ENCODE measurements at regions not wholly inside any gene's neighbourhood (a gene's known extent, or its start where the extent isn't known, plus 50 kb on each side); places are given as distances from the start of the nearest gene placed in this dataset.
"Not testable (repeated sequence)": the region's sequence is repeated elsewhere in the genome, so short reads cannot be mapped to it uniquely, and the experiment has no call there.

DNA sequence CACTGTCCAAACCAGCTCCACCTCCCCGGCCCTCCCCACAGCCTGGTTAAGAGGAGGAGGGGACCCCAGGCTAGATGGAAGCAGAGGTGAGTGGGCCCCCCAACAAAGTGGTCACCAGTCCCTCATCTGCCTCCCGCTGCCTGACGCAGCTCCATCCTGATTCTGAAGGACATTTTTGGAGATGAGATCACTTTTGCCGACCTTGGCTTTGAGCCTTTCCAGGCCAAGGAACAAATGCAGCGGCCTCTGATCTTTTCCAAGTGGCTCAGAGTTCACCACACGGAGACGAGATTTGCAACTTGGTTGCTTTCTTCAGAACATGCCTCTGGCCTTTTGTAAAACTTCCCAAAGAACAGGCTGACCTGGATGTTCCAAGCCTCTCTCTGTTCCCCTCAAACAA is 223.1 kb downstream of the NPHP4 start:
- DNase-seq, result no peak
- intact Hi-C loops (cut with DNase I), result no loop called here

DNA sequence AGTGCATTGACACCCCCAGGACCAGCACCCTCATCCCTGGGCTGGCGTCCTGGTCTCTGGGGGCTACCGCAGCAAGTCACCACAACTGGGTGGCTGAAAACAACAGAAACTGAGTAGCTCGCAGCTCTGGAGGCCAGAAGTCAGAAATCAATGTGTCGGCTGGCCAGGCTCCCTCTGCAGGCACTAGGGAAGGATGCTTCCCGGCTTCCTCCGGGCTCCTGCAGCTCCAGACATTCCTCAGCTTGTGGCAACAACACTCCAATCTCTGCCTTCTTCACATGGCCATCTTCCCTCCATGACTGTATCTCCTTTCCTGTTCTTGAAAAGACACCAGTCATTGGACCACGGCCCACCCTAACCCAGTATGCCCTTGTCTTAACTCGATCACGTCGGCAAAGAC is 224.2 kb downstream of the NPHP4 start:
- intact Hi-C loops (cut with DNase I), result no loop called here
- DNase-seq, result peak in 1 of 10 donors; percentile 47

DNA sequence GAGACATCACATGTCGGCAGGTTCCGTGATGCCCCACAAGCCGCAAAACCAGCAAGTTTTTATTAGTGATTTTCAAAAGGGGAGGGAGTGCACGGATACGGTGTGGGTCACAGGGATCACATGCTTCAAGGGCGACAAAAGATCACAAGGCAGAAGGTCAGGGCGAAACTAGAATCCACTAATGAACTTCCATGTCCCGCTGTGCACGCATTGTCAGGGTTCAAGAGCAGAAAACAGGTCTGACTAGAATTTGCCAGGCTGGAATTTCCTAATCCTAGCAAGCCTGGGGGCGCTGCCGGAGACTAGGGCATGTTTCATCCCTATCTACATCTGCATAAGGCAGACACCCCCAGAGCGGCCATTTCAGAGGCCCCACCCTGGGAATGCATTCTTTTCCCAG is 225.2 kb downstream of the NPHP4 start:
- DNase-seq; intact Hi-C loops (cut with DNase I): not testable (repeated sequence)

DNA sequence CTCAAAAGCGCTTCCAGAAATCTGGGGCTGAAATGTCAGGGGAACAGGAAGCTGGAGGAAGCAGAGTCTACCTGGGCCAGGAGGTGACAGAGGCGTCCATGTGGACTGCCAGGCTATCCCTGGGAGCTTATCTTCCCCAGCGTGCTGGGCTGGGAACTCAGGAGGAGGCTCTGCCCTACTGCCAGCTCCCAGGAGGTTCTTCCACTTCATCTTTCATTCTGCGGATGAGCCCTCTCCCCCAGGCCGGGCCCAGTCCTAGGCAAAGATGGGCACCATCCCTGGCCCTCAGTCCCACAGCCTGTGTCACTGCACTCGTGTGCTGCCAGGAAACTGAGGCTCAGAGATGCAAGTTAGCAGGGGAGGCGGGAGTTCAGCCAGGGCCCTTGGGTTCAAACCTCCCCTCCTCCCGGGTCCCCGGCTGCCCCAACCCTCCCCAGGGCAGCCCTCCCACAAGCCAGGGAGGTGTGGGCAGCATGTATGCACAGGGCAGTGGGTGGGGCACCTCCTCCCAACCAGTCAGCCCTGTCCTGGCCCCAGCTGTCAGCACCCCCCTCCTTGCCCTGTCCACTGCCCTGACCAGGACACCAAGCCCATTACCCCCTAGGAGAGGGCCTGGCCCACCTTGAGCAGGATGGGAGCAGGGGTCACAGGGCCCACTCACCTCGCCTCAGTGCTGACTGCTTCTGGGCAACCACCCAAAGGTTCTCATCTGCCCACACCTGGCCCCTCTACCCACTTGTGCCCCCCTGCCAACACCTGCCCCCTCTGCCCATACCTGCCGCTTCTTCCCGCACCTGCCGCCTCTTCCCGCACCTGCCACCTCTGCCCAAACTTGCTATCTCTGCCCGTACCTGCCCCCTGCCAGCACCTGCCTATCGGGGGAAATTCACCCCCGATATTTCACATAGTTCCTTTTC is 226.0 kb downstream of the NPHP4 start:
- intact Hi-C loops (cut with DNase I), result no loop called here

DNA sequence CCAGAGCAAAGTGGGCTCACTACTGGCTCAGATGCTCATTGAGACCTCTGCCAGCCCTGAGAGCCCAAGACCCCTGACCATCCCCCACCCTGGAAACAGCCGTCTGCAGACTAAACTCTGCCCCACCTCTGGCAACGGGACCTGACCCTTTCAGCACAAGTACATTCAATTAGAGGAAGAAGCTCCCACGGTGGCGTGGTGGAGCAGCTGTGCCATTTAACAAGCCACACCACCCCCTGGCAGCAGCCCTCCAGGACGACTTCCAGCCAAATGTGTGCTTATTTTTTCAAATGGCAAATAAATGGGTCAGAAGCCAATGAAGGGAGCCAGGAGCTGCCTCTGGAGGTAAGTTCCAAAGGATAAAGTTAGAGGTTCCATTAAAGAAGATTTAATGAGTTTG is 226.7 kb downstream of the NPHP4 start:
- intact Hi-C loops (cut with DNase I), result no loop called here
- DNase-seq, result no peak

More for the DNA sequence above, 226.0 kb downstream of the NPHP4 start:
- DNase-seq, result peak in 2 of 10 donors; percentile 49 to 60

DNA sequence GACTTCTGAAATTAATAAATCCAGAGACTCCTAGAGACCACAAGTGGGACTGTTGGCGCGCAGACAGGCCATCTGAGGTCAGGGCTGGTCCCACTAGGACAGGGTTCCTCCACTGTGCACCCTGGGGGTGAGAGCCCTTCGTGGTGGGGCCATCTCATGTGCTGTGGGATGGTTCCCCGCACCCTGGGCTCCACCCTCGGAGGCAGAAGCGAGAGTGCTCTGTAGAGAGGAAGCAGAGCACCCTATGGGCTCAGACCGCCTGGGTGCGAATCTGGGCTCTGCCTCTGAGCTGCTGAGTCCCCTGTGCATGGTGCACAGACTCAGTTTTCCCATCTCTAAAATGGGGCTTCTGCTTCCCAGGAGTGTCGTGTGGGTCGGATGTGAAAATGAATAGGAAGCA is 227.3 kb downstream of the NPHP4 start:
- intact Hi-C loops (cut with DNase I), result no loop called here
- peak in 1 of 10 donors; percentile 49 for DNase-seq

DNA sequence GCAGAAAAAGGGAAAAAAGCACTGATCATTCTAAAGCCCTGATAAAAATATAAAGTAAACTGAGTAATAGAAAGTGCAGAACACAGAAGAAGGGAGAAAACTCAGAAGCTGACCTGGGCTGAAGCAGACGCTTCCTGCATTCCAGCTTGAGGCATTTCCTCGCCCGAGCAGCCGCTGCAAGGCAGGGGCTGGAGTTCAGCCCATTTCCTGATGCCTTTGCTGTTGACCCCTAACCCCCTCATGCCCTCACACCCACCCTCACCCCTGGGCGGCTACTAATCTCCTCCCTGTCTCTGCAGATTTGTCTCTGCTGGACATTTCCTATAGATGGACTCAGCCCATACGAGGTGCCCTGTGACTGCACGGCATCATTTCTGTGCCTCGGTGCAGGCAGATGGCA is 227.8 kb downstream of the NPHP4 start:
- peak in 1 of 10 donors; percentile 24 for DNase-seq
- intact Hi-C loops (cut with DNase I), result no loop called here

DNA sequence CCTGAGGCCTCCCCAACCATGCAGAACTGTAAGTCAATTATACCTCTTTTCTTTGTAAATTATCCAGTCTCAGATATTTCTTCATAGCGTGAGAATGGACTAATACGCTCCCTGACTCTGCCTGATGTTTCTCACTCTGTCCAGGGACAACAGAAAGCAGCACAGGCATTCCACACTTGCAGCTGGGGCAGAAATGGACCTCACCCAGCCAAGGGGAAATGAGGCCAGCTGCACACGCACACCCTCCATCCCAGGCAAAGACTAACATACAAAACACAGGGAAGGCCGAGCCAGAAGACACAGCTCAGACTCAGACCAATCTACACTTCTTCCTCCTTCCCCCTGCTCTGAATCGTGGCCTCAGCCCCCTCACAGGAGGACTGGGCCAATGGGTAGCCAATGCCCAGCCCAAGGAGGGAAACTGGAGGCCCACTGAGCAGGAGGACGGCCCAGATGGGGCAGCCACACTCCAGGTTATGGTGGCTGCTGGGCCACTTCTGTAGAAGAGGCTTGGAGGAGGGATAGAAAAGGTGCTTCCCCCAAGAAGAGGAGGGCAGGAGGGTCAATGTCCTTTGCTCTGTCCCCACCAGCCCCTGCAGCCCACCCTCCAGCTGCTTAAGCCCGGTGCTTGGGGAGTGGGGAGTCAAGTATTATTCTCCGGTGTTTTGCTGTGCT is 228.4 kb downstream of the NPHP4 start:
- intact Hi-C loops (cut with DNase I), result no loop called here
- DNase-seq, result peak in 2 of 10 donors; percentile 29 to 70

DNA sequence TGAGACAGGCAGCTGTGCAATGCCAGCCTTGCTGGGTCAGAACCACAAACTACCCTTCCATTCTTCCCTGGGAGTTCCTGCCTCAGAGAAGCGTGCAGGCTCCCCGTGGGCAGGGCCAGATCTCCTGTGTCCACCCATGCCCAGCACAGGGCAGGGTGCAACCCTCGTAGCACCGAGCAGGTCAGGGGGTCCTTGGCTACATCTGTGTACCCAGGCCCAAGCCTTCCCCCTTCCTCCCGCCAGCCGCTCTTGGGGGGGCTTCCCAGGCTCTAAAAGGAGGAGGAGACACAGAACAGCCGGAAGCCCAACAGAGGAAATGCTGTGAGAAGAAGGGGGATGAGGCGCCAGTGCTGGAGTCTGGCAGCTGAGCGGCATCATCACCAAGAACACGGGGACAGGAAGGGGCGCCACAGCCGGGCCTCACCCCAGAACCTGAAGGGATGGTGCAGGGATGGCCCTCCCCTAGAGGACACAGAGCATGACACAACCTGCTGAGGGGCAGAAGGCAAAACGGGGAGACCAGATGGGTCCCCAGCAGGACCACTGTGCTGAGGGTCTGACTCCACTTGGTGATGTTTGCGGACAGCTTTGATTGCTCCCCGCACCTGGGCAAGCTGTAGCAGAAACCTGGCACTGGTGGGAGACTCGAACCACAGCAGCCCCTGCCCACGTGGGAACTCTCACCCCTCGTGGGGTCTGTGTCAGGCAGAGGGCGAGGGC is 233.2 kb downstream of the NPHP4 start:
- intact Hi-C loops (cut with DNase I), result no loop called here
- peak in 2 of 10 donors; percentile 52 to 73 for DNase-seq

DNA sequence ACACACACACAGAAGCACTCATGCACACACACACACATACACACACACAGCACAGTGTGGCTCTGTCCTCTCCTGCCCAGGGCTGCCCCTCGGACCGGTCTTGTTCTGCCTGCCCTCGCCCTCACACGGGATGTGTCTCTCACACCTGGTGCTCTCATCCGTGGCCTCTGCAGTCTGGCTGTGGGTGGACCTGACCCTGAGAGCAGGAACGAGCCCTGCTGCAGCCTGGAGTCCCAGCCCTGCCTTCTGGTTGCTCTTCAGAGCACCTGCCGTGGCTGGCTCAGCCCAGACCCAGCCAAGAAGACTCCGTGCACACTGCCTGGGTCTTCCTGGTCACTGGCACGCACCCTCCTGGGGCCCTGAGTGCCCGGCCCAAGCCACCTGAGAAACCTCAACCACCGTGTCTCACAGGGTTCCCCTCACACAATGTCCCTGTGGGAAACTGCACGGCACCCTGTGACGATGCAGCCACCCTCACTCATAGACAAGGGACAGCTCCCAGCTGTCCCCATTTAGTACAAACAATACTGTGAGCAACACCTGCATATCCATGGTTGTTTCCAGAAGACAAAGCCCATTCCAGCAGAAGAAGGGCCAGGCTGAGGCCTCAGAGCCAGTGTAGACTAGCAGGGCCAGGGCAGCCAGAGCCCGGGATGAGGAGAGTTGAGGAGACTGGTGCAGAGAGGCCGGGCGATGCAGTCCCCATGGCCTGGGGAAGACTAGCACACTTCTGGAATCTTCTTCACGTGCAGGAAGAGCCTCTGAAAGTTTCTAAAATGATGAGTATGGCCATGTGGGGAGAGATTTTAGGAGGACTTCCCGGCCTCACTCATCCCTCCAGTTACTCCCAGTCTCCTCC is 234.0 kb downstream of the NPHP4 start:
- intact Hi-C loops (cut with DNase I), result no loop called here
- DNase-seq, result peak in 2 of 10 donors; percentile 58 to 72

DNA sequence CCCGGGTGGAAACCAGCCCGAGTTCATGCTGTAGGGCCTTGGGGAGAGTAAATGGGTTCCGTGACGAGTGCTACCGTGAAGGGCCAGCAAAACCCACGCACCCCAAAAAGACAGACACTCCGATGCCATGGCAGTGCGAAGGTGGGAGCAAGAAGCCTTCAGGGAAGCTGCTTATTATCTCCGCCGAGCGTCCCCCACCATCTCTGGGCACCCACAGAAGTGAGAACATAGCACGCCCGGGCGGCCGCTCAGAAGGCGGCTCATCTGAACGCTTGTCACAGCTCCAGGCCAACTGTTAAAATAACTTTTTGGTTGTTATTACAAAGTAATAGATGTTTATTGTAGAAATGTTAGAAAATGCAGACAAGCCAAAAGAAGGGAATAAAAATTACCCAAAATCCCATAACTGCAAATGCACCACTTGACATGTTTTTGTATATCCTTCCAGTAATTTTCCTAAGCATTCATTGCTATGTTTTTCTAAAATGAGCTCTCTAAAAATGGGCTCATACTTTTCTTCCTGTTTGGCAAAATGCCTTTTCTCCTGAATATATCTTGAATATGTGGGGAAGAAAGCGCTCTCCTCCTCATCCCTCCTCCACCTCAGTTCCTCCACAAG is 234.9 kb downstream of the NPHP4 start:
- peak in 8 of 10 donors; percentile 42 to 92 (median 62) for DNase-seq
- intact Hi-C loops (cut with DNase I), result no loop called here

DNA sequence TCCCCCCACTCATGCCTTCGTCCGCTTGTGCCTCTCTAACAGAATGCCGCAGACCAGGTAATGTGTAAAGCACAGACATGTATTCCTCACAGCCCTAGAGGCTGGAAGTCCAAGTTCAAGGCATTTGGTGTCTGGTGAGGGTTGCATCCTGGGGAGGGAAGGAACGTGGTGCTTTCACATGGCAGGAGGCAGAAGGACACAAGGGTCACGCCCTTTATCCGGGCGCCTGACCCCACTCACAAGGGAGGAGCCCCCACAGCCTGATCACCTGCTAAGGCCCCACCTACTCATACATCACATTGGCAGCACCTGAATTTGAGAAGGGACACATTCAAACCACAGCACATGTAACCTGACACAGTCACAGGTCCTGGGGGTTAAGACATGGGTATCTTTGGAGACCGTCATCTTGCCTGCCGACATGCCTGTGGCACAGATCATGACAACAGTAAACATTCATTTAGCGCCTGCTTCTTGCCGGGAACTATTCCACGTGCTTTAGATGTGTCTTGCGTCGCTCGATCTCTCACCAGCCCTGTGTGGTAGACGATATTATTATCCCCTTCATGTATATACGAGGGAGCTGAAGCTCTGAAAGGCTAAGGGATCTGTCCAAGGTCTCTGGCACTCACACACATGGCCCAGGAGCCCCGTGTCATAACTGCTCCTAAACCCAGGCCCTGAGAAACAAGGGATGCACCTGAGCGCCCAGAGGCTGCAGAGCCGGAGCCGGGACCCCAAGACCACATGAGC is 235.6 kb downstream of the NPHP4 start:
- intact Hi-C loops (cut with DNase I), result no loop called here
- peak in 3 of 10 donors; percentile 9 to 55 (median 29) for DNase-seq

DNA sequence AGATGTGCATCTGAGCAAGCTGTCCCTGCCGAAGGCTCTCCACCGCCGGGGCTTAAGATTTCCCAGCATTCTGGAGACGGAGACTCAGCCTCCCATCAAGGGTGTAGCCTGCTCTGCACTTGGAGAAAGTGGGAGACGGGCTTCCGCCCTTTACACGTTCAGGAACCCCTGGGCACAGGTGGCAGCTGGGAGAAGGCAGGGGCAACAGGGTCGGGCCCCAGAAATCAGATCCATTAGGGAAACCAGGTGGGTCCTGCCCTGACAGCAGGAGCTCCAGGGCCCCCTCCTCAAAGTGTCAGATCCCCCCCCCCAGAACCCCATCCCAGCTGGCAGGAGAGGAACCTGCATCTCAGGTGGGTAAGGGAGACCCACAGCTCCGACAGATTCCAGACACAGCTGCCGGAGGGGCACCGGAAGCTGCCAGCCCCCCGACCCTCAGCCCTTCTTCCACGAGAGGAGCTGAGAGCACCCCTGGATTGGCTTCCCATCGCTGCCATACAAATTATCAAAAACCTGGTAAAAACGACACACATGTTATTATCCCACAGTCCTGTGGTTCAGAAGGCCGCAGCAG is 236.6 kb downstream of the NPHP4 start:
- DNase-seq, result peak in 3 of 10 donors; percentile 13 to 82 (median 77)

DNA sequence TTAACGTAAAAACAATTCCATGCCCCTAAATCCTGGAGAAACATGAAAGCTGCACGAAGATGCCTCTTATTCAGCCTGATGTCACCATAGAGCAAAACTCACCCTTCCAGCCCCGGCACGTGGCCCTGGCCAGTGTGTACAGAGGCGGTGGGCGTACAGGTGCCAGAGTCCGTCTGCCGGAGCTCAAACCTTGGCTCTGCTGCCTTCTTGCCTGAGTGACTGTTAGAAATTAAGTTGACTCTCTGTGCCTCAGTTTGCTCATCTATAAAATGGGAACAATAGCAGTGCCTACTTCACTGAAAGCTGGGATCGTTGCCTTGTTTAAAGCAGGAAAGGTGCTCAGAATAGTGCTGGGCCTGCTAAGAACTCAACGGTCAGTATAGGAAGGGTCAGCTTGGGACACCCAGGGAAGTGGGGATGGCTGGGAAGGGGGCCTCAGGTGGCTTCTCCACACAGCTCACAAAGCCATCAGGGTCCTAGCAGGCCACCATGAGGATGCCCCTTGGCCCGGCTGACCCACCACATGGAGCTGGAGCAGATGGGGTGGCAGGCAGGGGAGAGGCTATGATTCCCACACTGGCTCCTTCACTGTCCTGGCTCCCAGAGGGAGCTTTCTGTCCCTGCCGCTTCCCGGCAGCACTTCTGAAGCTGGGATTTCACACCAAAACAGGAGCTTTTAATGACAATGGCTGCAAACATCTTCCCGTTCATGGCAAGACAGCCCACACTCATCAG is 237.2 kb downstream of the NPHP4 start:
- intact Hi-C loops (cut with DNase I), result no loop called here
- peak in 3 of 10 donors; percentile 5 to 47 (median 20) for DNase-seq

More for the DNA sequence above, 236.6 kb downstream of the NPHP4 start:
- intact Hi-C loops (cut with DNase I), result no loop called here

DNA sequence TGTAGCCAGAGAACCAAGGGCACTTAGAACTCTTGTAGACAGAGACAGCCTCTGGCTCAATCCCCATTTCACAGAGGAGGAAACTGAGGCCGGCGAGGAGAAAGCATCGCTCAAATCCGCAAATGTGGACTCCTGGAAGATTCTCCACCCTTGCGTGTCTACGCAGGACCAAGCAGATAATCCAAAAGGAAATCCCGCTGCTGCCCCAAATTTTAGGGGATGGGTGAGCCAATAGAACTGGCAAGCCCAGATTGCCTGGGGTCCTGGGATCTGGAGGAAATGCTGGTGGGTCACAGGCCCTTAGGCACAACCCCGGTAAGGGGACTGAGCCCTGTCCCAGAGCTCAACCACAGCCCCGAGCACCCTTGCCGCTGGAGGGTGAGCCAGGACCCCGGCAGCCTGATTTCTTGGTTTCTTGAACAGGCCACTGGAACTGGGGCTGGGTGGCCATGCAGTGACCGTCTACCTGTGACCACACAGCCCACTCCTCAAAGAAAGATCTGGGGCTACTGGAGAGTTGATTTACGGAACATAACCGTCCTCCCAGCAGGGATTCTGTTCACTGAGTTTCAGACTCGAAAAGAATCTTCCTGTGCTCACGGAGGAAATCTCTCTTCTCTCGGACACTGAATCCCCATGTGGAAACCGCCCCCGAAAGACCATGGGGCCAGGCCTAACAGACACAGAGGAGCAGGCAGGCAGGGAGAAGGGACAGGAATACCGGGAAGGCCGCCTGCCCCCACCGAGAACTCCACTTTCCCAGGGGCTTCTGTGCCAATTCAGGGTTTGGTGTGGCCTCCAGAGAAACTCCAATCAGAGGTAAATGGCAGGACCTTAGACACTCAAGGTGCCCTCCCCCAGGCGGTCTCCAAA is 238.4 kb downstream of the NPHP4 start:
- intact Hi-C loops (cut with DNase I), result no loop called here
- DNase-seq, result peak in 3 of 10 donors; percentile 1 to 64 (median 41)

DNA sequence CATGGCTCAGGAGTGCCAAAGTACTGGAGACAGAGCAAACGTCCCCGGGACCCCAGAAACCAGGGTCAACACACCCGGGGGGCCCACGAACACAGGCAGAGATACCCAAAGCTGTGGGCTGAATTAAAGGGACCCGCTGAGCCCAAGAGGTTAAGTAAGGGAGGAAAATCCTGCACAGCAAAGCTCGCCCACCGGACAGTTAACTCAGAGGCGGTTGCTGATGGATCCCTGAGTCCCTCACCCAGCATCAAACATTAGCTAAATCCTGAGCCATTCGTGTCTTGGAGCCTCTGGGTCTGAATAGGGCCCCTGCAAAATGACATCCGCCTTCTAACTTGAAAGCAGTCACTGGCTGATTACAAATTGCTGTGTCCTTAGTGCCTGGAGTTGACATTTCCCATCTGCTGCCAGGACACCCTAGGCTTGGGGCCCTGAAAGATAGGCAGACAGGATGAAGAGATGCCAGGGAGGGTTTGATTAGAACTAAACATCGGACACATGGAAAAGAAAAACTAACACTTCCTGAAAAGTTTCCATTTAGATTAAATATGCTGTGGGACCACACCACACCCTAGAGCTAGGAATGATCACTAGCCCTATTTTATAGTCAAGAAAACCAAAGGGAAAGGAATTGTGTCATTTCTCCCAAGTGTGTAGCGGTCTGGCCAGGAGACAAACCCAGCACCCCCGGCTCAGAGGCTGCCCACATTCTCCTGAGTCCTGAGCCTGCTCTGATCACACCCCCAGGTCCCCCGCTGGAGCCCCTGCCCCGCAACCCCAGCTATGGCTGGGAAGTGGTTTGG is 239.3 kb downstream of the NPHP4 start:
- peak in 1 of 10 donors; percentile 3 for DNase-seq
- intact Hi-C loops (cut with DNase I), result no loop called here
